ENCODE measurements at regions not wholly inside any gene's neighbourhood (a gene's known extent, or its start where the extent isn't known, plus 50 kb on each side); places are given as distances from the start of the nearest gene placed in this dataset.

DNA sequence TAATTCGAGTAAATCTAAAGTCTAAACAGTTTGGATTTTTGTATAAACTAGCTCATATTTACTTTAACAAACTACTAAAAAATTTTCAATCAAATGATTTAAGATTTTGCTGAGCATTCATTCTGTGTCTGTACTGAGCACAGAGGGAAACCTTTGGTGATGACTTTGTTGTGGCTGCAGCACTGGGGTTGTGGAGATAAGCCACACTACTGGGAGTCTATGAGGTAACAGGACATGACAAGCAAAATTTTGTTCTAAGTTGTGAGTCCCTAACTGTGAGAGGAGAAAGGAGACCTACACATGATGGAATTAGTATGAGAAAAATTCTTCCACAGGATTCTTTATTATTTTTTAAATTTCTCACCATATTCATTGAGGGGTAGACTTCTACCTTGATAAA, 933.7 kb upstream of the LRATD1 start:
- TF ChIP-seq MAX (IDR thresholded peaks at IDR 0.05; ENCODE audit: insufficient read depth, insufficient read length) (no peak), POLR2A (IDR thresholded peaks at IDR 0.05; ENCODE audit: low read depth, low read length) (no peak), GATA2 (IDR thresholded peaks at IDR 0.05; ENCODE audit: insufficient read depth, insufficient read length, low read depth, low read length) (no peak), MYC (IDR thresholded peaks at IDR 0.05; ENCODE audit: low read depth, low read length) (no peak)
- TF ChIP-seq, protein P1, sequence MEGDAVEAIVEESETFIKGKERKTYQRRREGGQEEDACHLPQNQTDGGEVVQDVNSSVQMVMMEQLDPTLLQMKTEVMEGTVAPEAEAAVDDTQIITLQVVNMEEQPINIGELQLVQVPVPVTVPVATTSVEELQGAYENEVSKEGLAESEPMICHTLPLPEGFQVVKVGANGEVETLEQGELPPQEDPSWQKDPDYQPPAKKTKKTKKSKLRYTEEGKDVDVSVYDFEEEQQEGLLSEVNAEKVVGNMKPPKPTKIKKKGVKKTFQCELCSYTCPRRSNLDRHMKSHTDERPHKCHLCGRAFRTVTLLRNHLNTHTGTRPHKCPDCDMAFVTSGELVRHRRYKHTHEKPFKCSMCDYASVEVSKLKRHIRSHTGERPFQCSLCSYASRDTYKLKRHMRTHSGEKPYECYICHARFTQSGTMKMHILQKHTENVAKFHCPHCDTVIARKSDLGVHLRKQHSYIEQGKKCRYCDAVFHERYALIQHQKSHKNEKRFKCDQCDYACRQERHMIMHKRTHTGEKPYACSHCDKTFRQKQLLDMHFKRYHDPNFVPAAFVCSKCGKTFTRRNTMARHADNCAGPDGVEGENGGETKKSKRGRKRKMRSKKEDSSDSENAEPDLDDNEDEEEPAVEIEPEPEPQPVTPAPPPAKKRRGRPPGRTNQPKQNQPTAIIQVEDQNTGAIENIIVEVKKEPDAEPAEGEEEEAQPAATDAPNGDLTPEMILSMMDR (IDR thresholded peaks at IDR 0.05; ENCODE audit: extremely low read depth in 1 of 2, insufficient read depth in 1 of 2, low read depth in 1 of 2, low read length in 2 of 2): no peak

All from endothelial cell of umbilical vein (primary cell).